HL-60 (cell line): ENCODE measurements at regions not wholly inside any gene's neighbourhood (a gene's known extent, or its start where the extent isn't known, plus 50 kb on each side); places are given as distances from the start of the nearest gene placed in this dataset.

Experiments
- DNase-seq, 2 experiments: peaks; one replicate each; pipeline ENCODE4 v3.0.0-alpha.2; 2010 to 2020; ENCODE audit warnings: low read depth in 1 of 2, low spot score in 1 of 2
- H3K27ac ChIP-seq: fragments of 250-450 bp; sonication (Bioruptor Pico); replicated peaks from 2 replicates; pipeline ENCODE4 v1.5.1; 2020; ENCODE audit warnings: mild to moderate bottlenecking, moderate library complexity
- H3K27me3 ChIP-seq: fragments of 250-450 bp; sonication (Bioruptor Pico); 2 replicates; pipeline ENCODE4 v1.5.1; 2021; ENCODE audit warnings: mild to moderate bottlenecking, moderate library complexity; ENCODE audit not compliant: insufficient read depth, poor library complexity, severe bottlenecking
- H3K4me3 ChIP-seq: replicated peaks from 2 replicates; pipeline ENCODE4 v1.5.1; 2011; ENCODE audit warnings: mild to moderate bottlenecking, control low read depth, low read length; ENCODE audit not compliant: insufficient read depth
- CTCF ChIP-seq: IDR thresholded peaks from one replicate; pipeline ENCODE4 v1.5.1; 2011; ENCODE audit warnings: low read length, control low read depth, inconsistent platforms; ENCODE audit not compliant: insufficient read depth
- GABPA ChIP-seq: IDR thresholded peaks from 2 replicates; pipeline ENCODE4 v1.6.1; 2012; ENCODE audit warnings: low read depth
- POLR2AphosphoS5 ChIP-seq: IDR thresholded peaks from 2 replicates; pipeline ENCODE4 v1.6.1; 2012; ENCODE audit warnings: low read depth
- REST ChIP-seq: IDR thresholded peaks from 2 replicates; pipeline ENCODE4 v1.6.1; 2012; ENCODE audit warnings: low read depth; ENCODE audit not compliant: insufficient replicate concordance
- SPI1 ChIP-seq: IDR thresholded peaks from 2 replicates; pipeline ENCODE4 v1.6.1; 2012; ENCODE audit warnings: low read depth, mild to moderate bottlenecking, borderline replicate concordance

DNA sequence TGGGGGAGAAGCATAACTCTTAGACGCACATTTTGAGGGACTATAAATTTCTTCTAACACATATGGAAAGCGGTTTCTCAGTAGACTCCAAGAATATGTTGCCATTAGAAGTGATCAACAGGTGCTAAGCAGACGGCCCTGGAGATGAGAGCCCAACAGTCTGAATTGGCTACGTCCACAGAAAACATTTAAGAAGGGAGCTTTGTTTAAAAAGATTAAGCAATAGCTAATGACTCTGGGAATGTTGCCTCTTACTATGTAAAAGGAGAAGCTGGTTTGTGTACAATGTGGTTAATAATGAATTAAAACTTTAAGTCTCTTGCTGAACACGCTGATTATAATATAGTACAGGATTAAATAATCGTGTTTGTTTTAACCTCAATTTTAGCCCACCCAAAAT lies 399.5 kb downstream of the SMARCA1 start:
- DNase-seq = no peak
- TF ChIP-seq POLR2AphosphoS5 (no peak), CTCF (no peak), GABPA (no peak), REST (no peak), SPI1 (no peak)
- Histone ChIP-seq H3K27ac (no peak overlapping the region), H3K27me3 (no peaks in the 10 kb centered on the region), H3K4me3 (no peak overlapping the region)

GRCh38 chrX:129116676-129117470 lies 406.4 kb downstream of the SMARCA1 start:
- Histone ChIP-seq H3K4me3 (no peak overlapping the region), H3K27me3 (no peaks in the 10 kb centered on the region), H3K27ac (no peak overlapping the region)
- DNase-seq = no peak
- TF ChIP-seq SPI1 (no peak), REST (no peak), GABPA (no peak), POLR2AphosphoS5 (no peak), CTCF (no peak)

DNA sequence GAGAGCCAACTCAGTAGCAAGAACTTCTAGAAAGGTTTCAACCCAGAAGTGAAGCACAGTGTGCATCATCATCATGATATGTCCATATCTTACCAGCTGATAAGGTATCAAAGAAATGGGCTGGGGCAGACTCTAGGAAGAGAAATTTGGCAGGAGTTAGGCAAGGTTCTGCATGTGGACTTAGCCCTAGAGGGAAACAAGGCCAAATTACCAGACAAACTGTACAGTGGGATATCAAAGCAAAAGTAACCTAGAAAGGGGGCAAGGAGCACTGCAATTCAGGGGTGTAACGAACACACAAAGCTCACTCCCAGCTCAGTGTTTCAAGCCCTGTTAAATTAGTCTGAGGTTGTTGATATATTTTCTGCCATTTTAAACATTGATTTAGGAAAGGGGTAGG lies 407.4 kb downstream of the SMARCA1 start:
- no peak for DNase-seq
- H3K27me3 ChIP-seq = no peaks in the 10 kb centered on the region
- H3K27ac ChIP-seq = no peak overlapping the region
- no peak for TF ChIP-seq REST
- TF ChIP-seq POLR2AphosphoS5 = no peak
- no peak for TF ChIP-seq CTCF
- no peak for TF ChIP-seq GABPA
- no peak overlapping the region for H3K4me3 ChIP-seq
